Upper lobe of left lung (tissue), 4 donors: ENCODE measurements at regions not wholly inside any gene's neighbourhood (a gene's known extent, or its start where the extent isn't known, plus 50 kb on each side); places are given as distances from the start of the nearest gene placed in this dataset.

Source experiments
- CTCF ChIP-seq, 6 experiments: fragments of 450-650 bp in 4 of 6; fragments of 200-600 bp in 2 of 6; sonication (generic) in 2 of 6; IDR thresholded peaks; one replicate each; pipeline ENCODE4 v1.5.1; 2016 to 2019; ENCODE audit warnings: antibody characterized with exemption in 6 of 6
- POLR2A ChIP-seq, 4 donors: fragments of 450-650 bp; IDR thresholded peaks; one replicate each; pipeline ENCODE4 v1.5.1; 2016 to 2017; ENCODE audit warnings: antibody characterized with exemption in 4 of 4, mild to moderate bottlenecking in 2 of 4
- POLR2AphosphoS5 ChIP-seq, 2 donors: sonication (generic); formaldehyde crosslinking; IDR thresholded peaks; one replicate each; pipeline ENCODE4 v1.5.1; 2017; ENCODE audit warnings: antibody characterized with exemption in 2 of 2

- TF ChIP-seq CTCF (IDR thresholded peaks at IDR 0.05) (no peak), POLR2A (IDR thresholded peaks at IDR 0.05) (no peak), POLR2AphosphoS5 (IDR thresholded peaks at IDR 0.05) (no peak)
These were observed 419.9 kb downstream of the OCA2 start for GRCh38 chr15:27679203-27679602.
